GM21390 (cell line): ENCODE measurements at regions not wholly inside any gene's neighbourhood (a gene's known extent, or its start where the extent isn't known, plus 50 kb on each side); places are given as distances from the start of the nearest gene placed in this dataset.

Experiments used
- ATAC-seq: cut with Tn5 transposase; IDR thresholded peaks from one replicate; pipeline ENCODE4 v1.9.1; 2021; ENCODE audit not compliant: unreplicated experiment

- no peak for ATAC-seq
These were observed 76.4 kb upstream of the FSTL5 start for GRCh38 chr4:162239992-162240769.

DNA sequence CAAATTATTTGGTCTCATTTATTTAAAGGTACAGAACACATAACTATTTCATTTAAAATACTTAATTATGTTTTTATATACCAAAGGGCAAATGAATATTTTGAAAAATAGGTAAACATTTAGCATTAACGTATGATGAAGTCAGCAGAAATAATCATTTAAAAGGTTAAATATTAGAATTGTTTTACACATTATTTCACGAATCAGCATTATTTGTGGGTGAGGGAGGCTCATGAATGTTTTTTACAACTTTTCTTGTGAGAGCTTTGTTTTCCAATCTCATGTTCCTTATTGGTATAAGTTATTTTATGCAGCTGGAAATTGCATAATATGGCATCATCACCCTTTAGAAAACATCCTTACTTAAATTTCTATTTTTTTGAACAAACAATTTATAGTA lies 73.9 kb upstream of the FSTL5 start:
- ATAC-seq: no peak

- no peak for ATAC-seq
These were observed 70.8 kb upstream of the FSTL5 start for GRCh38 chr4:162234595-162234994.

DNA sequence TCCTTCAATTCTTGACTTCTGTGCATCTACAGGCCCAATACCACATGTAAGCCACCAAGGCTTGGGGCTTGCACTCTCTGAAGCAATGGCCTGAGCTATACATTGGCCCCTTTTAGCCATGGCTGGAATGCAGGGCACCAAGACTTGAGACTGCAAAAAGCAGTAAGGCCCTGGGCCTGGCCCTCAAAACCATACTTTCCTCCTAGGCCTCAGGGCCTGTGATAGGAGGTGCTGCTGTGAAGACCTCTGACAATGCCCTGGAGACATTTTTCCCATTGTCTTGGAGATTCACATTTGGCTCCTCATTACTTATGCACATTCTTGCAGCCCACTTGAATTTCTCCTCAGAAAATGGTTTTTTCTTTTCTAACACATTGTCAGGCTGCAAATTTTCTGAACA lies 68.5 kb upstream of the FSTL5 start:
- no peak for ATAC-seq

DNA sequence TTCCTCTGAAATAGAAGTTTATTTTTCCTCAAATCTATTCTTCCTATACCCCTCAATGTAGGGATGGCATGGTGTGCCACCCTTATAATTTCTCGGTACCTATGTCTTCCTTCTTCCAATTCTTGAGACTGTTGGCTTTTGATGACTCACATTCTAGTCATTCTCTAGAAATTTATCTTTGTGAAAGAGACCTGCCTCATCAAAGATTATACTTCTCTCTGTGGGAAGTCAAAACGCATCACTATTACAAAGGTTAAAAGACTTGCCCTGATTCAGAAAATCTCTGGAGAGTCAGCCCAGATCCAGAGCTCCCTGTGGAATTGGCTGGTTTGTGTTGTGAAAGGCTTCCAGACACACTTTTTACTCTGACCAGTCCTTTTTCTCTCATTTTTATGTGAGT lies 65.9 kb upstream of the FSTL5 start:
- no peak for ATAC-seq

DNA sequence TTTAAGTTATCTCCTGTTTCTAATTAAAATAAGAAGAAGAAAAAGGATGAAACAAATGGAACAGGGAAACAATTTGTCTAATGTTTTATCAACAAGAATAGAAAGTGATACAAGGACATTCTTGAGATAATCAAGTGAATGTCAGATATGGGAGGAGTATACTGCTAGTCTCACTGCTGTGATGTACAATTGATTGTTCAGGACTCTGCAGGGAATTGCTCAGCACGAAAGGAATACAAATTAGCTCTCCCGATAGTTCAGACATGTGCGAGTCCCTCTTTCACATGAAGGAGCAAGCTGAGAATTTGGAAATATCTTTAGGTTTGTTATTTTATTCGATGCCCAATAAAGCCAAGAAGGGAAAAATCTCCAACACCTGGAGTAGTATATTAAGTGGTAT lies 57.3 kb upstream of the FSTL5 start:
- no peak for ATAC-seq
